ENCODE measurements at regions not wholly inside any gene's neighbourhood (a gene's known extent, or its start where the extent isn't known, plus 50 kb on each side); places are given as distances from the start of the nearest gene placed in this dataset.

- H3K27ac ChIP-seq (replicated peaks) = no peak overlapping the region
- TF ChIP-seq GABPA (IDR thresholded peaks at IDR 0.05; ENCODE audit: low read depth) (no peak), SPI1 (IDR thresholded peaks at IDR 0.05; ENCODE audit: borderline replicate concordance, low read depth) (no peak), POLR2AphosphoS5 (IDR thresholded peaks at IDR 0.05; ENCODE audit: low read depth) (no peak), CTCF (IDR thresholded peaks at IDR 0.05; ENCODE audit: insufficient read depth, low read length) (no peak), REST (IDR thresholded peaks at IDR 0.05; ENCODE audit: insufficient replicate concordance, low read depth) (no peak)
- H3K27me3 ChIP-seq (ENCODE audit: insufficient read depth, poor library complexity, severe bottlenecking) = no peaks in the 10 kb centered on the region
- H3K4me3 ChIP-seq (replicated peaks; ENCODE audit: insufficient read depth, low read length) = no peak overlapping the region
- DNase-seq (ENCODE audit: low read depth in 1 of 2, low spot score in 1 of 2) = no peak
Measured at GRCh38 chr5:133675376-133676154, 63.2 kb upstream of the FSTL4 start.

DNA sequence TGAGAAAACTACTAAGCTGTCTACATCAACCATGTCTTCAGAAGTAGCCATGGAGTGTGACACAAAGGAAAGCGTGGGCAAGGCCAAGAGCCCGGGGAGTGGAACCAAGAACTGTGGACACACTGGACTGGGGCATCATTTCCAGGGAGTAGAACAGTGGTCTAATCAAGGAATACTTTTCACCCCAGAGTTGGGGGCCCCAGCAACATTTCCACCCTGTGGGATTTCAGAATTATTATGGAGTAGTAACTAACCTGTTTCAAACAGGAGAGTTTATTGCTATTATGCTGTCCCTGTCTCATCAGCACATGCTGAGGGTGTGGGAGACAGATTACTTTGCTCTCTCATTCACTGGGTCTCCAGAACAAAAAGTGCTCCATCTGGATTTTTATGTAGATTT is 58.0 kb upstream of the FSTL4 start:
- H3K27ac ChIP-seq (replicated peaks) = no peak overlapping the region
- TF ChIP-seq REST (IDR thresholded peaks at IDR 0.05; ENCODE audit: insufficient replicate concordance, low read depth) (no peak), CTCF (IDR thresholded peaks at IDR 0.05; ENCODE audit: insufficient read depth, low read length) (no peak), POLR2AphosphoS5 (IDR thresholded peaks at IDR 0.05; ENCODE audit: low read depth) (no peak), SPI1 (IDR thresholded peaks at IDR 0.05; ENCODE audit: borderline replicate concordance, low read depth) (no peak), GABPA (IDR thresholded peaks at IDR 0.05; ENCODE audit: low read depth) (no peak)
- no peak overlapping the region for H3K4me3 ChIP-seq (replicated peaks; ENCODE audit: insufficient read depth, low read length)
- no peaks in the 10 kb centered on the region for H3K27me3 ChIP-seq (ENCODE audit: insufficient read depth, poor library complexity, severe bottlenecking)
- no peak for DNase-seq (ENCODE audit: low read depth in 1 of 2, low spot score in 1 of 2)

DNA sequence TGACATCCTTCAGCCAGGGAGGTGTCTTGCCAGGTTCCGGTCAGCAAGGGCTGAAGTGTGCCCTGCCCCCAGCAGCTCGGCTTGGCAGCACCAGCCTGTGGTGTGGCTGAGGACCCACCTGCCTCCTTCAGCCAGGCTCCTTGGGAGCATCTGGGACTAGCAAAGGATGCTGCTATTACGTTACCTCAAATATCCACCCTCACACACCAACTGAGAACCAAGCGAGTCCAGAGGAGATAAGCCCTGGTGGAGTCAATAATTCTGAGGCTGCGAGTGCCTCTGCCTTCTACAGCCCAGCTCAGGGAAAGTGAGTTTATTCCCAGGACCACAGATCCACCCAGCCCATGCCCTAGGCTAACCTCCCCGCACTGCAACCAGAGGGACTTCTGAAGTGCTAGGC is 57.1 kb upstream of the FSTL4 start:
- H3K27ac ChIP-seq (replicated peaks) = no peak overlapping the region
- H3K27me3 ChIP-seq (ENCODE audit: insufficient read depth, poor library complexity, severe bottlenecking) = no peaks in the 10 kb centered on the region
- TF ChIP-seq POLR2AphosphoS5 (IDR thresholded peaks at IDR 0.05; ENCODE audit: low read depth) (no peak), CTCF (IDR thresholded peaks at IDR 0.05; ENCODE audit: insufficient read depth, low read length) (no peak), SPI1 (IDR thresholded peaks at IDR 0.05; ENCODE audit: borderline replicate concordance, low read depth) (no peak), GABPA (IDR thresholded peaks at IDR 0.05; ENCODE audit: low read depth) (no peak), REST (IDR thresholded peaks at IDR 0.05; ENCODE audit: insufficient replicate concordance, low read depth) (no peak)
- H3K4me3 ChIP-seq (replicated peaks; ENCODE audit: insufficient read depth, low read length) = no peak overlapping the region
- DNase-seq (ENCODE audit: low read depth in 1 of 2, low spot score in 1 of 2) = no peak

Measured in HL-60 (cell line).